DOHH2 (cell line): ENCODE measurements at regions not wholly inside any gene's neighbourhood (a gene's known extent, or its start where the extent isn't known, plus 50 kb on each side); places are given as distances from the start of the nearest gene placed in this dataset.
"Not testable (repeated sequence)": the region's sequence is repeated elsewhere in the genome, so short reads cannot be mapped to it uniquely, and the experiment has no call there.

Experiments
- EZH2phosphoT487 ChIP-seq: fragments of 200-600 bp; sonication (generic); IDR thresholded peaks from 2 replicates; pipeline ENCODE4 v1.6.1; 2017; ENCODE audit warnings: borderline replicate concordance, mild to moderate bottlenecking, antibody characterized with exemption, low read length, moderate library complexity, mixed read lengths
- TF ChIP-seq, protein P1 (sequence below): fragments of 200-600 bp; sonication (generic); IDR thresholded peaks from one replicate; pipeline ENCODE4 v1.5.1; 2014; ENCODE audit warnings: antibody characterized with exemption, mild to moderate bottlenecking, low read depth, low read length; ENCODE audit not compliant: poor library complexity, severe bottlenecking

DNA sequence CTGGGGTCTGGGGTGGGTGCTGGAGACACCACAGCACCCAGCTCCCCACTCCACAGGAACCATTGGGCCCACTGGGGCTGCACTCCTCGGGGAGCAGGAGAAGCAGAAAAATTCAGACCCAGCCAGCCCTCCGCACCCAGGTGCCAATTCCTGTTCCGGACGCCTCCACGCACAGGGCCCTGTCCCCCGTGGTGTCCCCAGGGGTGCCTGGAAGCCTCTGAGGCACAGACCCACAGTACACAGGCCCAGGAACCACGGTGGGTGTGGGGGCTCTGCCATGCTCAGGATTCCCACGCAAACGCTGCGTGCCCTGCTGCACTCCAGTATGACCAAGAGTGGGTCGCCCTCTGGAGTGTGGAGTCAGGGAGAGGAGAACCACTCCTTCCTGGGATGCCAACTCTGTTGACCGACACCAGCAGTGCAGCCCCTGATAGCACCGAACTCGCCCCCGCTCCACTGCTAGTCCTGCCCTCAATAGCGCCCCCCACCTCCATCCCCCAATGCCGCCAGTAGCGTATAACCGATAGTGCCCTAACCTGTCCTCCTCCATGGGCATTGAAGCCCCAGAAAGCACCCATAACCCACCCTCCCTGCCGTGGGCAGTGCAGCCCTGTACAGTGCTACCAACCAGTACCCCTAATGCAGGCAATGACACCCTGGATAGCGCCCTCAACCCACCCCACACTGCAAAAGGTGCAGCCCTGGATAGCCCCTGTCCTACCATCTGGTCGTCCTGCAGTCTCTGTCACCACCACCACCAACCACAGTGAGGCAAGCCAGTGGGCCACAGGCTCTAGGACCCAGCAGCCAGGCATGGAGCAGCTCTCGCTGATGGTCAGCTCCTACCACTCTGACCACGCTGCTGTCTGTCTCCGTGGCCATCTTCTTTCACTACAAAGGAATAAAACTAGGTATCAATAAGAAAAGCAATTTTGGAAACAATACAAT is 2877.2 kb downstream of the RPIA start:
- TF ChIP-seq, protein P1, sequence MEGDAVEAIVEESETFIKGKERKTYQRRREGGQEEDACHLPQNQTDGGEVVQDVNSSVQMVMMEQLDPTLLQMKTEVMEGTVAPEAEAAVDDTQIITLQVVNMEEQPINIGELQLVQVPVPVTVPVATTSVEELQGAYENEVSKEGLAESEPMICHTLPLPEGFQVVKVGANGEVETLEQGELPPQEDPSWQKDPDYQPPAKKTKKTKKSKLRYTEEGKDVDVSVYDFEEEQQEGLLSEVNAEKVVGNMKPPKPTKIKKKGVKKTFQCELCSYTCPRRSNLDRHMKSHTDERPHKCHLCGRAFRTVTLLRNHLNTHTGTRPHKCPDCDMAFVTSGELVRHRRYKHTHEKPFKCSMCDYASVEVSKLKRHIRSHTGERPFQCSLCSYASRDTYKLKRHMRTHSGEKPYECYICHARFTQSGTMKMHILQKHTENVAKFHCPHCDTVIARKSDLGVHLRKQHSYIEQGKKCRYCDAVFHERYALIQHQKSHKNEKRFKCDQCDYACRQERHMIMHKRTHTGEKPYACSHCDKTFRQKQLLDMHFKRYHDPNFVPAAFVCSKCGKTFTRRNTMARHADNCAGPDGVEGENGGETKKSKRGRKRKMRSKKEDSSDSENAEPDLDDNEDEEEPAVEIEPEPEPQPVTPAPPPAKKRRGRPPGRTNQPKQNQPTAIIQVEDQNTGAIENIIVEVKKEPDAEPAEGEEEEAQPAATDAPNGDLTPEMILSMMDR, result not testable (repeated sequence)
- TF ChIP-seq EZH2phosphoT487, result not testable (repeated sequence)
